ENCODE measurements at regions not wholly inside any gene's neighbourhood (a gene's known extent, or its start where the extent isn't known, plus 50 kb on each side); places are given as distances from the start of the nearest gene placed in this dataset.

- Histone ChIP-seq H3K4me3 (replicated peaks in 1 of 3; ENCODE audit: insufficient read depth in 1 of 3, low read depth in 1 of 3, low read length in 3 of 3) (peak overlapping the region in 1 of 3 experiments; percentile 51), H3K36me3 (ENCODE audit: control insufficient read depth in 2 of 2, extremely low read depth in 1 of 2, insufficient read depth in 2 of 2, low read length in 2 of 2) (no peaks in the 10 kb centered on the region), H3K27ac (ENCODE audit: insufficient read depth, low read depth, low read length) (peak overlapping the region; percentile 88), H3K9me1 (replicated peaks; ENCODE audit: control insufficient read depth, extremely low read depth, insufficient read depth, low read length) (no peaks in the 10 kb centered on the region), H4K20me1 (replicated peaks; ENCODE audit: control insufficient read depth, extremely low read depth, insufficient read depth, low read length) (no peaks in the 10 kb centered on the region), H3K79me2 (ENCODE audit: control insufficient read depth, insufficient read depth, low read length) (no peaks in the 10 kb centered on the region), H3K9ac (replicated peaks; ENCODE audit: extremely low read depth, insufficient read depth, low read length) (peak overlapping the region; percentile 72), H3K27me3 (ENCODE audit: control insufficient read depth in 2 of 2, insufficient read depth in 2 of 2, low read length in 2 of 2) (no peaks in the 10 kb centered on the region), H3K4me2 (ENCODE audit: insufficient read depth, low read length) (peak overlapping the region; percentile 95), H2AFZ (ENCODE audit: low read depth, low read length) (peak overlapping the region; percentile 44), H3K9me3 (replicated peaks; ENCODE audit: control insufficient read depth, insufficient read depth, low read length) (no peaks in the 10 kb centered on the region), H3K4me1 (ENCODE audit: control insufficient read depth, extremely low read depth, insufficient read depth, low read length) (peaks cover 17% of the 10 kb centered on the region)
- intact Hi-C loops (cut with micrococcal nuclease) (loop anchor here (1.0 to 2.0 kb wide), 6 partner anchors 38 to 582 kb away; partner anchors contain the start of gene MKLN1), dilution Hi-C loops (cut with MboI; ENCODE audit: extremely low pct_ligation_motif_present, low sequenced_read_pairs) (no loop called here)
- POLR2A ChIA-PET, result no interaction called here
- DNase-seq (ENCODE audit: low read depth, low spot score) (peak; percentile 96), FAIRE-seq (peak; percentile 85)
- peak; percentile 11 to 16 for TF ChIP-seq CTCF (IDR thresholded peaks at IDR 0.05; ENCODE audit: extremely low read depth in 1 of 2, insufficient read depth in 1 of 2, low read depth in 1 of 2, low read length in 2 of 2)
- no peak for TF ChIP-seq MAX (IDR thresholded peaks at IDR 0.05; ENCODE audit: insufficient read depth, insufficient read length)
- no peak for TF ChIP-seq MYC (IDR thresholded peaks at IDR 0.05; ENCODE audit: low read depth, low read length)
- peak; percentile 21 for TF ChIP-seq JUN (IDR thresholded peaks at IDR 0.05; ENCODE audit: borderline replicate concordance, insufficient read depth, insufficient read length, low read depth)
- TF ChIP-seq EZH2 (IDR thresholded peaks at IDR 0.05; ENCODE audit: borderline replicate concordance, low read depth, low read length, severe bottlenecking), result no peak
- TF ChIP-seq POLR2A (IDR thresholded peaks at IDR 0.05; ENCODE audit: low read depth, low read length), result no peak
- no peak for TF ChIP-seq FOS (IDR thresholded peaks at IDR 0.05; ENCODE audit: borderline replicate concordance, insufficient read depth, low read length)
- TF ChIP-seq GATA2 (IDR thresholded peaks at IDR 0.05; ENCODE audit: insufficient read depth, insufficient read length, low read depth, low read length), result peak; percentile 71
- peak; percentile 33 for TF ChIP-seq POLR2AphosphoS5 (IDR thresholded peaks at IDR 0.05; ENCODE audit: insufficient read depth, low read depth, low read length)
- no TSS peak for BruUV-seq (replicated peaks)
- CTCF ChIA-PET, result interaction anchor here (0.6 to 1.4 kb wide), 6 partner anchors 35 to 431 kb away, joined by 3 to 5 read pairs (median 4); partner anchors contain the start of gene MKLN1
Observed at GRCh38 chr7:131071786-131072504, 255.7 kb upstream of the MKLN1 start.
